ENCODE measurements at regions not wholly inside any gene's neighbourhood (a gene's known extent, or its start where the extent isn't known, plus 50 kb on each side); places are given as distances from the start of the nearest gene placed in this dataset.
"Not testable (repeated sequence)": the region's sequence is repeated elsewhere in the genome, so short reads cannot be mapped to it uniquely, and the experiment has no call there.

- not testable (repeated sequence) for TF ChIP-seq TAF1 (IDR thresholded peaks at IDR 0.05; ENCODE audit: low read depth, low read length); POLR2AphosphoS5 (IDR thresholded peaks at IDR 0.05; ENCODE audit: low read depth, low read length); POLR2A (IDR thresholded peaks at IDR 0.05; ENCODE audit: low read depth, low read length); POU2F2 (IDR thresholded peaks at IDR 0.05; ENCODE audit: low read depth, low read length); SPI1 (IDR thresholded peaks at IDR 0.05; ENCODE audit: low read depth, low read length); PAX5 (IDR thresholded peaks at IDR 0.05; ENCODE audit: insufficient read depth, low read length, severe bottlenecking)
These were observed 73.2 kb upstream of the RUBCNL start for GRCh38 chr13:46460223-46460622.
